ENCODE measurements at regions not wholly inside any gene's neighbourhood (a gene's known extent, or its start where the extent isn't known, plus 50 kb on each side); places are given as distances from the start of the nearest gene placed in this dataset.
"Not testable (repeated sequence)": the region's sequence is repeated elsewhere in the genome, so short reads cannot be mapped to it uniquely, and the experiment has no call there.

- no peak overlapping the region for H3K4me3 ChIP-seq (ENCODE audit: low read depth, low read length)
- TF ChIP-seq, protein P1, sequence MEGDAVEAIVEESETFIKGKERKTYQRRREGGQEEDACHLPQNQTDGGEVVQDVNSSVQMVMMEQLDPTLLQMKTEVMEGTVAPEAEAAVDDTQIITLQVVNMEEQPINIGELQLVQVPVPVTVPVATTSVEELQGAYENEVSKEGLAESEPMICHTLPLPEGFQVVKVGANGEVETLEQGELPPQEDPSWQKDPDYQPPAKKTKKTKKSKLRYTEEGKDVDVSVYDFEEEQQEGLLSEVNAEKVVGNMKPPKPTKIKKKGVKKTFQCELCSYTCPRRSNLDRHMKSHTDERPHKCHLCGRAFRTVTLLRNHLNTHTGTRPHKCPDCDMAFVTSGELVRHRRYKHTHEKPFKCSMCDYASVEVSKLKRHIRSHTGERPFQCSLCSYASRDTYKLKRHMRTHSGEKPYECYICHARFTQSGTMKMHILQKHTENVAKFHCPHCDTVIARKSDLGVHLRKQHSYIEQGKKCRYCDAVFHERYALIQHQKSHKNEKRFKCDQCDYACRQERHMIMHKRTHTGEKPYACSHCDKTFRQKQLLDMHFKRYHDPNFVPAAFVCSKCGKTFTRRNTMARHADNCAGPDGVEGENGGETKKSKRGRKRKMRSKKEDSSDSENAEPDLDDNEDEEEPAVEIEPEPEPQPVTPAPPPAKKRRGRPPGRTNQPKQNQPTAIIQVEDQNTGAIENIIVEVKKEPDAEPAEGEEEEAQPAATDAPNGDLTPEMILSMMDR (IDR thresholded peaks at IDR 0.05; ENCODE audit: low read depth, low read length): no peak
These were observed 698.7 kb downstream of the TDRD15 start for GRCh38 chr2:21822505-21822904.

- TF ChIP-seq, protein P1 (IDR thresholded peaks at IDR 0.05; ENCODE audit: low read depth, low read length): no peak
- H3K4me3 ChIP-seq (ENCODE audit: low read depth, low read length): no peak overlapping the region
These were observed 710.0 kb downstream of the TDRD15 start for GRCh38 chr2:21833767-21834166.

DNA sequence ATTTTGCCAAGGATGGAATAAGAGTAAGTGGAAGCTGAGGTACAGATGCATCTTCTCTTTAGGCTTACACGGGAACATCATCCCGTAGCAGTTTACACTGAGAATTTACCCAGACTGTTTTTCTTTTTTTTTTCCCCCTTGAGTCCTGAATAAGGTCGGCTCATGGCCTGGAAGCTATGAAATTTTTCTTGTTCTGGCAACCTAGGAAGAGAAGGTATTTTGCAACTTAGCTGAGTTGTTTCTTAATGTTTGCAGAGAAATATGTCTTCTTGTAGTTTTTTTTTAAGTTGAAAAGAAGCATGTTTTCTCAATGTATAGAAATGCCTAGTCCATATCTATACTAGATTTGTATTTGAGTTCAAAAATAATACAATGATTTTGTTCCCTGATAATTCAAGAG, 712.5 kb downstream of the TDRD15 start:
- TF ChIP-seq, protein P1 (IDR thresholded peaks at IDR 0.05; ENCODE audit: low read depth, low read length): no peak
- no peak overlapping the region for H3K4me3 ChIP-seq (ENCODE audit: low read depth, low read length)

DNA sequence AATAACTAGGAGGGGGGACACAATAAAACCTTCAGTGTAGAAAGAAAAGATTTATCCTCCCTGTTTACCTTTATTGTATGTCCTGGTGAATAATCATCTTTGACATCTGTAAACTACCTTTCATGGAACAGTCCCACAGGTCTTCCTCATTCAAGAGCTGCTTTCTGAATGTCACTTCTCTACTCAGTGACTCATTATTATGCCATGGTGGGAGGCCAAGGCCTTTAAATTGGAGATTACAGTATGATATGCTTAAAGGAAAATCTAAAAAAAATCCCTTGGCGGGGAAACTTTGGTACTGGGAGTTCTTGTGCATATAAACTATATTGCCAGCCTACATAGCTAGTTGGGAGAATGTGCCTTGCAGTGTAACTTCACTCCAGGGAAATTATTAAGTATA, 713.0 kb downstream of the TDRD15 start:
- H3K4me3 ChIP-seq (ENCODE audit: low read depth, low read length): no peak overlapping the region
- TF ChIP-seq, protein P1 (IDR thresholded peaks at IDR 0.05; ENCODE audit: low read depth, low read length): no peak

GRCh38 chr2:21837168-21837960, 713.6 kb downstream of the TDRD15 start:
- TF ChIP-seq, protein P1 (IDR thresholded peaks at IDR 0.05; ENCODE audit: low read depth, low read length): no peak
- no peak overlapping the region for H3K4me3 ChIP-seq (ENCODE audit: low read depth, low read length)

GRCh38 chr2:21841341-21841740, 717.6 kb downstream of the TDRD15 start:
- no peak overlapping the region for H3K4me3 ChIP-seq (ENCODE audit: low read depth, low read length)
- TF ChIP-seq, protein P1 (IDR thresholded peaks at IDR 0.05; ENCODE audit: low read depth, low read length): no peak

DNA sequence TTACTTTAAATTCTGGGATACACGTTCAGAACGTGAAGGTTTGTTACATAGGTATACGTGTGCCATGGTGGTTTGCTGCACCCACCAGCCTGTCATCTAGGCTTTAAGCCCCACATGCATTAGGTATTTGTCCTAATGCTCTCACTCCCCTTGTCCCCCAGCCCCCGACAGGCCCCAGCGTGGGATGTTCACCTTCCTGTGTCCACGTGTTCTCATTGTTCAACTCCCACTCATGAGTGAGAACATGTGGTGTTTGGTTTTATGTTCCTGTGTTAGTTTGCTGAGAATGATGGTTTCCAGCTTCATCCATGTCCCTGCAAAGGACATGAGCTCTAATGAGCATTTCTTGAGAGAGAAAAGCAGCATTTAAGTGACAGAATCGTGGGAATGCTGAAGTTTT, 726.6 kb downstream of the TDRD15 start:
- not testable (repeated sequence) for H3K4me3 ChIP-seq (ENCODE audit: low read depth, low read length)

DNA sequence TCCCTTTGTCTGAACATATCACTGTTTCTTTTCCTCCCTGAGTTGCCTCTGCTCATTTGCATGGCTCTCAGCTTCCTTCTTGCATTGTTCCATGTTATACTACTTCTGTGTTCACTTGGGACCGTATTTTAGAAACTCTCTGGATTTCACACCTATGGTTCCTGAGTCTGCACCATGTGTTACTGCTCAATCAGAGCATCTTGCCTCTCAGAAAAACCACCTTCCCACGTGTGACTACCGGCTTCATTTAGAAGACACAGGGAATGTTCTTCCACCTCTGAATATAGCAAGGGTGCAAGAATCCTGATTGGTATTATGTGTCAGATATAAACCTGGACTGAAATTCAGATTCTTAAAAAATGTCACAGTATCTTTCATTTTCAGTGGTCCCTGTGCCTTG, 731.2 kb downstream of the TDRD15 start:
- TF ChIP-seq, protein P1 (IDR thresholded peaks at IDR 0.05; ENCODE audit: low read depth, low read length): no peak
- no peak overlapping the region for H3K4me3 ChIP-seq (ENCODE audit: low read depth, low read length)
